SK-N-SH (cell line): ENCODE measurements at regions not wholly inside any gene's neighbourhood (a gene's known extent, or its start where the extent isn't known, plus 50 kb on each side); places are given as distances from the start of the nearest gene placed in this dataset.
"Not testable (repeated sequence)": the region's sequence is repeated elsewhere in the genome, so short reads cannot be mapped to it uniquely, and the experiment has no call there.

Source experiments
- CTCF ChIA-PET: fragments of 300-600, 350-600 bp; formaldehyde crosslinking; extraction: SDS; loops from one replicate; lab custom pipeline; 2021; lab: Yijun Ruan, JAX
- POLR2A ChIA-PET: fragments of 350-600 bp; sonication (Branson Sonifier 250); formaldehyde crosslinking; extraction: SDS; loops from one replicate; lab custom pipeline; 2020; ENCODE audit warnings: antibody characterized with exemption, inconsistent platforms; lab: Yijun Ruan, JAX
- DNase-seq: peaks from one replicate; pipeline ENCODE4 v3.0.0; 2012
- H2AFZ ChIP-seq: fragments of 200-600 bp; sonication (generic); 2 replicates; pipeline ENCODE4 v1.8.1; 2016; ENCODE audit warnings: antibody characterized with exemption, mild to moderate bottlenecking, low read depth
- H3F3A ChIP-seq: fragments of 200-600 bp; sonication (generic); replicated peaks from 2 replicates; pipeline ENCODE3; 2016; ENCODE audit warnings: antibody characterized with exemption, mild to moderate bottlenecking; ENCODE audit not compliant: insufficient read depth
- H3K27ac ChIP-seq, 2 experiments: fragments of 200-500 bp in 1 of 2; fragments of 200-600 bp in 1 of 2; sonication (Bioruptor generic) in 1 of 2; sonication (generic), shearing (Covaris generic) in 1 of 2; 2 replicates each; pipeline versions ENCODE4 v1.5.1 to v1.6.1; 2014 to 2016; ENCODE audit warnings: low read depth in 2 of 2, inconsistent platforms in 1 of 2, low read length in 1 of 2, mild to moderate bottlenecking in 1 of 2, mixed read lengths in 1 of 2
- H3K27me3 ChIP-seq: fragments of 200-600 bp; sonication (generic), shearing (Covaris generic); 2 replicates; pipeline ENCODE4 v1.6.1; 2016; ENCODE audit warnings: mixed run types; ENCODE audit not compliant: insufficient read depth
- H3K36me3 ChIP-seq, 2 experiments: fragments of 200-500 bp in 1 of 2; fragments of 200-600 bp in 1 of 2; sonication (Bioruptor generic) in 1 of 2; sonication (generic) in 1 of 2; replicated peaks in 1 of 2; 2 replicates each; pipeline versions ENCODE3 to v1.5.1; 2014 to 2016; ENCODE audit warnings: low read length in 1 of 2, mild to moderate bottlenecking in 1 of 2; ENCODE audit not compliant: insufficient read depth in 2 of 2, control insufficient read depth in 1 of 2
- H3K4me1 ChIP-seq, 2 experiments: fragments of 200-500 bp in 1 of 2; fragments of 200-600 bp in 1 of 2; sonication (Bioruptor generic) in 1 of 2; sonication (generic), shearing (Covaris generic) in 1 of 2; 2 replicates each; pipeline versions ENCODE4 v1.5.1 to v1.6.1; 2014 to 2016; ENCODE audit warnings: low read depth in 1 of 2, low read length in 1 of 2, mixed run types in 1 of 2; ENCODE audit not compliant: insufficient read depth in 2 of 2, control insufficient read depth in 1 of 2
- H3K4me2 ChIP-seq: fragments of 200-600 bp; sonication (generic), shearing (Covaris generic); 2 replicates; pipeline ENCODE4 v1.6.1; 2017; ENCODE audit warnings: mixed run types
- H3K4me3 ChIP-seq, 2 experiments: fragments of 200-500 bp in 1 of 2; fragments of 200-600 bp in 1 of 2; sonication (Bioruptor generic) in 1 of 2; sonication (generic), shearing (Covaris generic) in 1 of 2; 2 replicates each; pipeline versions ENCODE4 v1.5.1 to v1.8.1; 2014 to 2016; ENCODE audit warnings: low read depth in 2 of 2, inconsistent platforms in 1 of 2, low read length in 1 of 2, mild to moderate bottlenecking in 1 of 2, mixed read lengths in 1 of 2, moderate library complexity in 1 of 2
- H3K79me2 ChIP-seq: fragments of 200-600 bp; sonication (generic); 2 replicates; pipeline ENCODE4 v1.8.1; 2017; ENCODE audit warnings: mild to moderate bottlenecking; ENCODE audit not compliant: insufficient read depth
- H3K9ac ChIP-seq: fragments of 200-600 bp; sonication (generic); 2 replicates; pipeline ENCODE4 v1.6.1; 2017; ENCODE audit warnings: mixed run types
- H3K9me2 ChIP-seq: fragments of 200-600 bp; sonication (generic); 2 replicates; pipeline ENCODE4 v1.6.1; 2017; ENCODE audit warnings: mixed run types
- H3K9me3 ChIP-seq: fragments of 200-600 bp; sonication (generic); 2 replicates; pipeline ENCODE4 v1.6.1; 2017; ENCODE audit warnings: mixed run types, mild to moderate bottlenecking, moderate library complexity
- H4K20me1 ChIP-seq: fragments of 200-600 bp; sonication (generic); 2 replicates; pipeline ENCODE4 v1.6.1; 2017; ENCODE audit warnings: mild to moderate bottlenecking, mixed run types; ENCODE audit not compliant: insufficient read depth
- EZH2phosphoT487 ChIP-seq: fragments of 200-600 bp; sonication (generic); IDR thresholded peaks from 2 replicates; pipeline ENCODE4 v1.6.1; 2017; ENCODE audit warnings: low read depth, mixed run types, mild to moderate bottlenecking, antibody characterized with exemption, moderate library complexity, borderline replicate concordance
- FOXJ3 ChIP-seq: sonication (generic); formaldehyde crosslinking; IDR thresholded peaks from 2 replicates; pipeline ENCODE4 v1.5.1; 2020; ENCODE audit warnings: mild to moderate bottlenecking, missing genetic modification reagents
- GATA2 ChIP-seq: sonication (generic); formaldehyde crosslinking; IDR thresholded peaks from 2 replicates; pipeline ENCODE4 v1.5.0; 2020; ENCODE audit warnings: mild to moderate bottlenecking, missing genetic modification reagents
- IRF3 ChIP-seq: fragments of 150-350 bp; IDR thresholded peaks from 2 replicates; pipeline ENCODE4 v1.6.1; 2016; ENCODE audit warnings: mild to moderate bottlenecking, low read depth, low read length
- MEF2A ChIP-seq: IDR thresholded peaks from 2 replicates; pipeline ENCODE4 v1.4.0; 2012; ENCODE audit warnings: low read depth, borderline replicate concordance
- MXI1 ChIP-seq: IDR thresholded peaks from 2 replicates; pipeline ENCODE4 v1.6.1; 2012; ENCODE audit warnings: mild to moderate bottlenecking, low read depth, low read length, improper control_type of control experiment
- NRF1 ChIP-seq: IDR thresholded peaks from 2 replicates; pipeline ENCODE4 v1.6.1; 2012; ENCODE audit warnings: low read depth, mild to moderate bottlenecking, low read length
- PBX3 ChIP-seq: IDR thresholded peaks from 2 replicates; pipeline ENCODE4; 2012
- POLR2AphosphoS5 ChIP-seq: IDR thresholded peaks from 2 replicates; pipeline ENCODE4 v1.6.1; 2012; ENCODE audit warnings: low read depth, low read length
- RCOR1 ChIP-seq: fragments of 150-350 bp; IDR thresholded peaks from 2 replicates; pipeline ENCODE4 v1.6.1; 2017; ENCODE audit warnings: antibody characterized with exemption, low read length
- SMC3 ChIP-seq: IDR thresholded peaks from 2 replicates; pipeline ENCODE4 v1.6.1; 2012; ENCODE audit warnings: low read depth, low read length, improper control_type of control experiment
- TEAD4 ChIP-seq: IDR thresholded peaks from 2 replicates; pipeline ENCODE4 v1.4.0; 2012; ENCODE audit warnings: mild to moderate bottlenecking, borderline replicate concordance; ENCODE audit not compliant: insufficient read depth
- USF1 ChIP-seq: IDR thresholded peaks from 2 replicates; pipeline ENCODE4 v1.4.0; 2012; ENCODE audit warnings: low read depth, borderline replicate concordance
- USF2 ChIP-seq: fragments of 150-350 bp; IDR thresholded peaks from 2 replicates; pipeline ENCODE4 v1.6.1; 2017; ENCODE audit warnings: antibody characterized with exemption, low read length, low read depth, borderline replicate concordance
- ZBTB33 ChIP-seq: IDR thresholded peaks from 2 replicates; pipeline ENCODE4 v1.4.0; 2012; ENCODE audit warnings: low read depth, borderline replicate concordance
- WGBS: methylation state at CpG from one replicate; pipeline ENCODE4 v1.1.6; 2017; ENCODE audit warnings: low lambda C conversion rate; 5-methylcytosine and 5-hydroxymethylcytosine counted together

- TF ChIP-seq MXI1: no peak
- no peak for TF ChIP-seq USF1
- TF ChIP-seq RCOR1: no peak
- TF ChIP-seq PBX3: no peak
- no peak for TF ChIP-seq EZH2phosphoT487
- no peak for TF ChIP-seq SMC3
Observed at GRCh38 chr5:5838493-5838892, 416.0 kb downstream of the ICE1 start (continued).

GRCh38 chr5:5831622-5832021 is 409.1 kb downstream of the ICE1 start:
- H3K27me3 ChIP-seq, POLR2A ChIA-PET, H3K9me2 ChIP-seq, H3K9ac ChIP-seq, H4K20me1 ChIP-seq, H3K4me3 ChIP-seq, H2AFZ ChIP-seq, H3K4me1 ChIP-seq, CTCF ChIA-PET, H3K4me2 ChIP-seq, H3K36me3 ChIP-seq, DNase-seq, H3K79me2 ChIP-seq, H3K27ac ChIP-seq, H3F3A ChIP-seq, H3K9me3 ChIP-seq: not testable (repeated sequence)
- WGBS: 57% methylated on average over 6 of the region's 6 CpGs

- peaks cover 0 to 3% of the 10 kb centered on the region in 2 experiments; a peak in 1 of 4 replicates for H3K4me1 ChIP-seq
- H3K4me3 ChIP-seq: no peak overlapping the region
- H3K27me3 ChIP-seq: no peaks in the 10 kb centered on the region
- H3K9me3 ChIP-seq: peaks cover 10% of the 10 kb centered on the region
- 15% methylated on average over 4 of the region's 5 CpGs for WGBS
- H4K20me1 ChIP-seq: no peaks in the 10 kb centered on the region
- no peak overlapping the region for H3K9ac ChIP-seq
- ChIA-PET POLR2A (no interaction called here), CTCF (no interaction called here)
- no peaks in the 10 kb centered on the region for H3K36me3 ChIP-seq
- no peaks in the 10 kb centered on the region for H3K9me2 ChIP-seq
- H3K27ac ChIP-seq: no peak overlapping the region
- H3F3A ChIP-seq: no peaks in the 10 kb centered on the region
- no peak for DNase-seq
- no peak overlapping the region for H2AFZ ChIP-seq
- TF ChIP-seq ZBTB33: no peak
- TF ChIP-seq PBX3: no peak
- TF ChIP-seq GATA2 (CRISPR knock-in tag): no peak
- TF ChIP-seq NRF1: no peak
- no peak for TF ChIP-seq USF1
- no peak for TF ChIP-seq POLR2AphosphoS5
- TF ChIP-seq USF2: no peak
- TF ChIP-seq MEF2A: no peak
- no peak for TF ChIP-seq SMC3
- no peak for TF ChIP-seq TEAD4
- TF ChIP-seq FOXJ3 (CRISPR knock-in tag): no peak
- TF ChIP-seq IRF3: no peak
- no peaks in the 10 kb centered on the region for H3K79me2 ChIP-seq
- H3K4me2 ChIP-seq: no peak overlapping the region
Observed at GRCh38 chr5:5828619-5829018, 406.1 kb downstream of the ICE1 start.
